MCF 10A (cell line): ENCODE measurements at regions not wholly inside any gene's neighbourhood (a gene's known extent, or its start where the extent isn't known, plus 50 kb on each side); places are given as distances from the start of the nearest gene placed in this dataset.

ENCODE experiments used
- BruUV-seq: library from RNA; stranded (reverse); fragments of 400-500 nt; replicated peaks from 2 replicates; lab custom pipeline; 2021; lab: Mats Ljungman, UMichigan
- CTCF ChIA-PET: fragments of 300-600 bp; sonication (Branson Sonifier 250); formaldehyde crosslinking; extraction: SDS; loops from one replicate; lab custom pipeline; 2021; ENCODE audit warnings: antibody characterized with exemption, inconsistent platforms; lab: Yijun Ruan, JAX
- POLR2A ChIA-PET: fragments of 300-600, 350-650 bp; sonication (Branson Sonifier 250); formaldehyde crosslinking; extraction: SDS; loops from one replicate; lab custom pipeline; 2020; ENCODE audit warnings: antibody characterized with exemption, inconsistent platforms; lab: Yijun Ruan, JAX
- DNase-seq: peaks from one replicate; pipeline ENCODE4 v3.0.0-alpha.2; 2018; ENCODE audit not compliant: unreplicated experiment
- H3K27ac Mint-ChIP-seq: one replicate; pipeline ENCODE4 v1.8.0; 2022; ENCODE audit warnings: mild to moderate bottlenecking, low read depth, mixed read lengths; ENCODE audit not compliant: unreplicated experiment
- H3K27me3 Mint-ChIP-seq: one replicate; pipeline ENCODE4 v1.8.0; 2022; ENCODE audit warnings: mixed read lengths; ENCODE audit not compliant: insufficient read depth, unreplicated experiment
- H3K36me3 Mint-ChIP-seq: one replicate; pipeline ENCODE4 v1.8.0; 2022; ENCODE audit warnings: mild to moderate bottlenecking, moderate library complexity, mixed read lengths; ENCODE audit not compliant: insufficient read depth, unreplicated experiment
- H3K4me1 Mint-ChIP-seq: one replicate; pipeline ENCODE4 v1.8.0; 2022; ENCODE audit warnings: mixed read lengths; ENCODE audit not compliant: insufficient read depth, unreplicated experiment
- H3K4me3 Mint-ChIP-seq: one replicate; pipeline ENCODE4 v1.8.0; 2022; ENCODE audit warnings: mild to moderate bottlenecking, moderate library complexity, mixed read lengths; ENCODE audit not compliant: unreplicated experiment
- H3K9me3 Mint-ChIP-seq: one replicate; pipeline ENCODE4 v1.8.0; 2022; ENCODE audit warnings: mixed read lengths; ENCODE audit not compliant: unreplicated experiment
- intact Hi-C: fragments of 100-400 bp; cut with micrococcal nuclease; formaldehyde crosslinking; loops from 2 replicates; pipeline ENCODE4 v1.14.1; 2022
- TF ChIP-seq, protein P1 (sequence below): fragments of 200-600 bp; IDR thresholded peaks from one replicate; pipeline ENCODE4 v1.8.0; 2022; ENCODE audit warnings: antibody characterized with exemption, mild to moderate bottlenecking; ENCODE audit not compliant: unreplicated experiment

DNA sequence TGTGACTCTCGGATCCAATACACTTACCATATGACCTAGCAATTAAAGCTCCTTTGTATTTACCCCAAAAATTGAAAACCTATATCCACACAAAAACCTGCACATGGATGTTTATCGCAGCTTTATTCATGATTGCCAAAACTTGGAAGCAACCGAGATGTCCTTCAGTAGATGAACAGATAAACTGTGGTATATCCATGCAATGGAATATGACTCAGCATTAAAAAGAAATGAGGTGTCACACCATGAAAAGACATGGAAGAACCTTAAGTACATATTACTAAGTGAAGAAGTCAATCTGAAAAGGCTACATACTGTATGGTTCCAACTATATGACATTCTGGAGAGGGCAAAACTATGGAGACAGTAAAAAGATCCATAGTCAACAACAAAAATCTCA, 82.0 kb upstream of the PHF24 start:
- no peaks in the 10 kb centered on the region for H3K36me3 Mint-ChIP-seq
- no peak for DNase-seq
- BruUV-seq, result no TSS peak
- H3K9me3 Mint-ChIP-seq, result peaks cover 4% of the 10 kb centered on the region
- no peak overlapping the region for H3K27ac Mint-ChIP-seq
- H3K27me3 Mint-ChIP-seq, result peaks cover 34% of the 10 kb centered on the region
- intact Hi-C loops, result no loop called here
- H3K4me3 Mint-ChIP-seq, result no peak overlapping the region
- ChIA-PET CTCF (interaction anchor here (0.7 to 1.4 kb wide), 2 partner anchors 14 to 24 kb away, joined by 3 to 5 read pairs; no protein-coding TSS in a partner anchor), POLR2A (no interaction called here)
- no peaks in the 10 kb centered on the region for H3K4me1 Mint-ChIP-seq
- TF ChIP-seq, protein P1, sequence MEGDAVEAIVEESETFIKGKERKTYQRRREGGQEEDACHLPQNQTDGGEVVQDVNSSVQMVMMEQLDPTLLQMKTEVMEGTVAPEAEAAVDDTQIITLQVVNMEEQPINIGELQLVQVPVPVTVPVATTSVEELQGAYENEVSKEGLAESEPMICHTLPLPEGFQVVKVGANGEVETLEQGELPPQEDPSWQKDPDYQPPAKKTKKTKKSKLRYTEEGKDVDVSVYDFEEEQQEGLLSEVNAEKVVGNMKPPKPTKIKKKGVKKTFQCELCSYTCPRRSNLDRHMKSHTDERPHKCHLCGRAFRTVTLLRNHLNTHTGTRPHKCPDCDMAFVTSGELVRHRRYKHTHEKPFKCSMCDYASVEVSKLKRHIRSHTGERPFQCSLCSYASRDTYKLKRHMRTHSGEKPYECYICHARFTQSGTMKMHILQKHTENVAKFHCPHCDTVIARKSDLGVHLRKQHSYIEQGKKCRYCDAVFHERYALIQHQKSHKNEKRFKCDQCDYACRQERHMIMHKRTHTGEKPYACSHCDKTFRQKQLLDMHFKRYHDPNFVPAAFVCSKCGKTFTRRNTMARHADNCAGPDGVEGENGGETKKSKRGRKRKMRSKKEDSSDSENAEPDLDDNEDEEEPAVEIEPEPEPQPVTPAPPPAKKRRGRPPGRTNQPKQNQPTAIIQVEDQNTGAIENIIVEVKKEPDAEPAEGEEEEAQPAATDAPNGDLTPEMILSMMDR, result no peak

- TF ChIP-seq, protein P1, result peak; percentile 22
- ChIA-PET CTCF (interaction anchor here (0.6 to 1.6 kb wide), 4 partner anchors 9 to 167 kb away, joined by 4 to 8 read pairs (median 4); no protein-coding TSS in a partner anchor), POLR2A (interaction anchor here (0.7 kb wide), 1 partner anchor 43 kb away, joined by 3 read pairs; no protein-coding TSS in a partner anchor)
- intact Hi-C loops, result loop anchor here (2.0 kb wide), 1 partner anchor 109 kb away; no protein-coding TSS in a partner anchor
- BruUV-seq, result no TSS peak
- no peak overlapping the region for H3K27ac Mint-ChIP-seq
- H3K9me3 Mint-ChIP-seq, result peaks cover under 1% of the 10 kb centered on the region
- H3K4me1 Mint-ChIP-seq, result no peaks in the 10 kb centered on the region
- H3K4me3 Mint-ChIP-seq, result no peak overlapping the region
- H3K27me3 Mint-ChIP-seq, result peaks cover 43% of the 10 kb centered on the region
- no peaks in the 10 kb centered on the region for H3K36me3 Mint-ChIP-seq
- DNase-seq, result peak; percentile 47
Measured at GRCh38 chr9:34869390-34869789, 88.7 kb upstream of the PHF24 start.

- POLR2A ChIA-PET, result no interaction called here
Measured at GRCh38 chr9:34866614-34867013, 91.5 kb upstream of the PHF24 start.

GRCh38 chr9:34863426-34863825, 94.7 kb upstream of the PHF24 start:
- ChIA-PET POLR2A (no interaction called here), CTCF (interaction anchor here (0.6 kb wide), 1 partner anchor 330 kb away, joined by 3 read pairs; no protein-coding TSS in a partner anchor)
- H3K36me3 Mint-ChIP-seq, result no peaks in the 10 kb centered on the region
- no peaks in the 10 kb centered on the region for H3K4me1 Mint-ChIP-seq
- intact Hi-C loops, result no loop called here
- peak; percentile 6 for DNase-seq
- BruUV-seq, result no TSS peak
- peaks cover 7% of the 10 kb centered on the region for H3K9me3 Mint-ChIP-seq
- H3K27me3 Mint-ChIP-seq, result peaks cover 6% of the 10 kb centered on the region
- TF ChIP-seq, protein P1, result no peak
- no peak overlapping the region for H3K27ac Mint-ChIP-seq
- no peak overlapping the region for H3K4me3 Mint-ChIP-seq

More at GRCh38 chr9:34866614-34867013, 91.5 kb upstream of the PHF24 start:
- BruUV-seq, result no TSS peak
- DNase-seq, result no peak
- Mint-ChIP-seq H3K4me1 (no peaks in the 10 kb centered on the region), H3K27me3 (peaks cover 38% of the 10 kb centered on the region), H3K4me3 (no peak overlapping the region), H3K27ac (no peak overlapping the region), H3K9me3 (peaks cover 7% of the 10 kb centered on the region), H3K36me3 (no peaks in the 10 kb centered on the region)
- CTCF ChIA-PET, result interaction anchor here (0.6 to 0.9 kb wide), 2 partner anchors 72 to 106 kb away, joined by 3 read pairs; no protein-coding TSS in a partner anchor
- intact Hi-C loops, result no loop called here
- TF ChIP-seq, protein P1, result no peak
